NT2/D1 (cell line): ENCODE measurements at regions not wholly inside any gene's neighbourhood (a gene's known extent, or its start where the extent isn't known, plus 50 kb on each side); places are given as distances from the start of the nearest gene placed in this dataset.

Experiments used
- YY1 ChIP-seq: IDR thresholded peaks from 2 replicates; pipeline ENCODE4 v1.6.1; 2011; ENCODE audit not compliant: insufficient read length, insufficient read depth
- ZNF274 ChIP-seq: IDR thresholded peaks from 2 replicates; pipeline ENCODE4 v1.6.1; 2011; ENCODE audit warnings: mild to moderate bottlenecking, low read depth, low read length

DNA sequence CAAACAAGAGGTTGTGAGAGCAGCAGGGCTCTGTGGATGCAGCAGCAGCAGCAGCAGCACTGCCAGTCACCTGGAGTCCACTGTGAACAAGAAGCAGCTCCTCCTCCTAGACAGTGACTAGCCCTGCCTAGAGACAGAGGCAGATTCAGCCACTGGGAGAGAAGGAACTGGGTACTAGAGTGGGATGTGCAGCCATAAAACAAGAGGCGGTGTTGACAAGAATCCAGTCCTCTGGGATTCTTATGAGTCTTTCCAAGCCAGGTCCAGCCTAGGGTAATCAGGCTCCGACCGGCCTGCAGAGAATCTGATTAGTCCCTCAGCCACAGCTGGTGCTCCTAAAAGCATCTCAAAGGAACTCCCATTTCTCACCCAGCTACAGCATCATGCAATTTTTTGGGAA, 83.9 kb upstream of the USP47 start:
- TF ChIP-seq ZNF274 = no peak
- no peak for TF ChIP-seq YY1
